Colonic mucosa (tissue), 4 donors: ENCODE measurements at regions not wholly inside any gene's neighbourhood (a gene's known extent, or its start where the extent isn't known, plus 50 kb on each side); places are given as distances from the start of the nearest gene placed in this dataset.
A peak's percentile ranks its signal among the peaks of the same experiment; 100 is the strongest.

Experiments
- DNase-seq: peaks from one replicate; pipeline ENCODE4 v3.0.0-alpha.2; 2020
- H3K27ac ChIP-seq: fragments of 200-600 bp; one replicate; pipeline ENCODE4 v1.8.0; 2021
- H3K27me3 ChIP-seq: fragments of 200-600 bp; one replicate; pipeline ENCODE4 v1.8.0; 2021
- H3K36me3 ChIP-seq: fragments of 200-600 bp; one replicate; pipeline ENCODE4 v1.8.0; 2021
- H3K4me1 ChIP-seq: fragments of 200-600 bp; one replicate; pipeline ENCODE4 v1.8.0; 2021; ENCODE audit warnings: mild to moderate bottlenecking
- H3K4me3 ChIP-seq: fragments of 200-600 bp; one replicate; pipeline ENCODE4 v1.8.0; 2021
- H3K9ac ChIP-seq, 2 donors: one replicate each; pipeline ENCODE4 v1.7.0; 2013; ENCODE audit warnings: control low read depth in 2 of 2, low read depth in 2 of 2, low read length in 2 of 2
- H3K9me3 ChIP-seq: fragments of 200-600 bp; one replicate; pipeline ENCODE4 v1.8.0; 2021
- intact Hi-C: fragments of 100-400 bp; cut with DNase I; formaldehyde crosslinking; loops from one replicate; pipeline ENCODE4 v1.14.1; 2022
- TF ChIP-seq, protein P1 (sequence below): fragments of 200-600 bp; IDR thresholded peaks from one replicate; pipeline ENCODE4 v1.8.0; 2022; ENCODE audit warnings: antibody characterized with exemption, mild to moderate bottlenecking
- donor health status: healthy.
- donor health status: DM: no; HTN: no; CAD: no.
- donor health status: DM: no; HTN: no; CAD: no.

DNA sequence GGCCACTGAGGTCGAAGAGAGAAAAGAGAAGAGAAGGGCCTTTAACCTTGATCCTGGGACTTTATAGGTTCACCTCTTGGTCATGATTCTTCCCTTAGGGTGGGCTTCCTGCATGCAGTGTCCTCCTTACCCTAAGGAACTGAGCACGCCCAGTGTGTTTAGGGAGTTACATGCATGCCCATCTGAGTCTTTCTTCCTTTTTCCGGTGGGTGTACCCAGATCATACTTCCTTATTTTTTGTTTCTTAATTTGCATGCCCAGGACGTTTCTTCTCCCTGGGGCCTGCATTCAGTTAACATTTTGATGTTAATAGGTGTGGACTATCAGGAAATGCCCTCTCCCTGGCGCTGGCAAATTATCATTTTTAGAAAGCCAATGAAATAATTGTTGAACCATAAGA lies 91.5 kb downstream of the HTR1B start:
- intact Hi-C loops, result no loop called here
- H3K9me3 ChIP-seq, result no peaks in the 10 kb centered on the region
- H3K36me3 ChIP-seq, result no peaks in the 10 kb centered on the region
- no peaks in the 10 kb centered on the region for H3K4me1 ChIP-seq
- TF ChIP-seq, protein P1, sequence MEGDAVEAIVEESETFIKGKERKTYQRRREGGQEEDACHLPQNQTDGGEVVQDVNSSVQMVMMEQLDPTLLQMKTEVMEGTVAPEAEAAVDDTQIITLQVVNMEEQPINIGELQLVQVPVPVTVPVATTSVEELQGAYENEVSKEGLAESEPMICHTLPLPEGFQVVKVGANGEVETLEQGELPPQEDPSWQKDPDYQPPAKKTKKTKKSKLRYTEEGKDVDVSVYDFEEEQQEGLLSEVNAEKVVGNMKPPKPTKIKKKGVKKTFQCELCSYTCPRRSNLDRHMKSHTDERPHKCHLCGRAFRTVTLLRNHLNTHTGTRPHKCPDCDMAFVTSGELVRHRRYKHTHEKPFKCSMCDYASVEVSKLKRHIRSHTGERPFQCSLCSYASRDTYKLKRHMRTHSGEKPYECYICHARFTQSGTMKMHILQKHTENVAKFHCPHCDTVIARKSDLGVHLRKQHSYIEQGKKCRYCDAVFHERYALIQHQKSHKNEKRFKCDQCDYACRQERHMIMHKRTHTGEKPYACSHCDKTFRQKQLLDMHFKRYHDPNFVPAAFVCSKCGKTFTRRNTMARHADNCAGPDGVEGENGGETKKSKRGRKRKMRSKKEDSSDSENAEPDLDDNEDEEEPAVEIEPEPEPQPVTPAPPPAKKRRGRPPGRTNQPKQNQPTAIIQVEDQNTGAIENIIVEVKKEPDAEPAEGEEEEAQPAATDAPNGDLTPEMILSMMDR, result no peak
- no peaks in the 10 kb centered on the region for H3K27me3 ChIP-seq
- H3K27ac ChIP-seq, result no peak overlapping the region
- H3K4me3 ChIP-seq, result no peak overlapping the region
- no peak for DNase-seq
- H3K9ac ChIP-seq, result no peak overlapping the region

DNA sequence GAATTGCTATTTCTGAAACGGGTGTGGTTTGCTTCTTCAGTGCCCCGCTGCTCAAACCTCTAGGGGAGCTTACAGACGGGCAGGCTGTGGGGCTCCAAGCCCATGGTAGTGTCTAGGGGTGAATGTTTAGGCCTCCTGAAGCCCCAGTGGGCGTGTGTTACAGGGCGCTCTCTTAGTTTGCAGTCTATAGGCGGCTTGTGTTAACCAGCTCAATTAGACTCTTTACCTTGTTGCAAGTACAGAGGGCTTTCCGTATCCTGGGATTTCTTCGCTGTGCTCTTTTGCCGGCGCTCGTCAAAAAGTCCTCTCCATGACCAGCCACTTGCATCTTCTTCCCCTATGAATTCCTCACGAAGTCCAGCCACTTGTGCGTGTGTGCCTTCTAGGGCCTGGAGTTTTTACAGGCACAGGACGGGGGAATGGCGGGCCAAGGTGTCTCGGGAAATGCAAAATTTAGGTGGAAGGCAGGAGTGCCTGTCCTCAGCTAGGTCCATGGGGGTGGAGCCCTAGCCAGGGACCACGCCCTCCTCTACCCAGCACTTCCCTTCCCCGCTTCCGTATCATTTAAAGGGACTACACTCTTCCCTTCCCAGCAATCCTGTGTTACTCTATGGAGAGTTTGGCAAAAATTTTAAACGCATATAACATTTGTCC lies 94.5 kb downstream of the HTR1B start:
- Histone ChIP-seq H3K4me3 (peak overlapping the region; percentile 24), H3K27ac (no peak overlapping the region), H3K4me1 (no peaks in the 10 kb centered on the region), H3K9ac (no peak overlapping the region), H3K36me3 (no peaks in the 10 kb centered on the region), H3K27me3 (no peaks in the 10 kb centered on the region), H3K9me3 (no peaks in the 10 kb centered on the region)
- intact Hi-C loops, result no loop called here
- TF ChIP-seq, protein P1, result no peak
- DNase-seq, result peak; percentile 61

DNA sequence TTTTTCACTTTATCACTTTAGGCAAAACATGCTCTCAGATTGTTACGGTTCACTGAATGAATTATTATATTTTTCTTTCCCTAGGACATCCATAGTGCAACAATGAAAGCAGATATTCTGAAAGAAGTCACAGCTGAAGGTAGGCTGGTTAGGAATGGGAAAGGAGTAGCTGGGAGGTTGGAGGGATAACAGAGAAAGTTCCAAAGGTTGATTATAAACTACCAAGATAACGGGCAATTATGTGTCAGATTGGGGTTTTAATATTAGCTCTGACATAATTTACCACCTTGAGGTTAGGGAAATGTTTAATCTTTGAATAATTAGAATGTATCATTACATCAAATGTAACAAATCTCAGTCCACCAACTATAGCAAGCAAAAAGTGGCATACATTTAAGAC lies 96.5 kb downstream of the HTR1B start:
- DNase-seq, result no peak
- Histone ChIP-seq H3K27ac (no peak overlapping the region), H3K4me1 (no peaks in the 10 kb centered on the region), H3K36me3 (no peaks in the 10 kb centered on the region), H3K9me3 (no peaks in the 10 kb centered on the region), H3K4me3 (no peak overlapping the region), H3K27me3 (no peaks in the 10 kb centered on the region), H3K9ac (no peak overlapping the region)
- TF ChIP-seq, protein P1, result no peak
- intact Hi-C loops, result no loop called here

DNA sequence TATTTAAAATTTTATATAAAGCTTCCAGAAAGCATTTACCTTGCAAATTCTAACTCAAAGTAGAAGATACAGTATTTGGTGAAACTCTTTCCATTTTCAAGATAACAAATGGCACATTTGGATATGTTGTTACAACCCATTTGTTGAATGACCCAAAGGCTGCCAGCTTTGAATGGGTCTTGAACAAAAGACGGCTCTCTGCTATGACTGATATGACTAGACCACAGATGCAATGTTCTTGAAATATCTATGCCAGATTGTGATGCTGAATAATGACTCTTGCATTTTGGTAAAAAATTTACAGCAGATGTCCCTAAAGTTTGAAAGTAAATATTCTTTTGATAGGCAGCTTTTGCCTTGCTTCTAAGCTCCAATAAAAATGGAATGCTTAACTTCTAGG lies 99.6 kb downstream of the HTR1B start:
- Histone ChIP-seq H3K4me3 (no peak overlapping the region), H3K9me3 (no peaks in the 10 kb centered on the region), H3K36me3 (no peaks in the 10 kb centered on the region), H3K4me1 (no peaks in the 10 kb centered on the region), H3K27me3 (no peaks in the 10 kb centered on the region), H3K27ac (no peak overlapping the region), H3K9ac (no peak overlapping the region)
- intact Hi-C loops, result no loop called here
- no peak for DNase-seq
- TF ChIP-seq, protein P1, result no peak

DNA sequence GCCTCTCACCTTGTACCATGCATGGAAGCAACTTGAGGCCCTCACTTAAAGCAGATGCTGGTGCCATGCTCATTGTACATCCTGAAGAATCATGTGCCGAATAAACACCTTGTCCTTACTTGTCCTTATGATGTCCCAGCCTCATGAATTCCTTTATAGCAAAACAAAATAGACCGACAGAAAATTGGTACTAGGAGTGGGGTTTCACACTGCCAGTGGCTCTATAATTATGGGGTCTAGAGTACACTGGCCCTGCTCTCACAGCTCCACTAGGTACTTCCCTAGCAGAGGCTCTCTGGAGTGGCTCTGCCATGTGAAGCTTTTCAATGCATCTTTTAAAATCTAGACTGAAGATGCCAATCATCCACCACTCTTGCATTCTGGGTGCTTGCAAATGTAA lies 101.2 kb downstream of the HTR1B start:
- Histone ChIP-seq H3K9ac (no peak overlapping the region), H3K4me1 (no peaks in the 10 kb centered on the region), H3K27ac (no peak overlapping the region), H3K9me3 (no peaks in the 10 kb centered on the region), H3K4me3 (no peak overlapping the region), H3K27me3 (no peaks in the 10 kb centered on the region), H3K36me3 (no peaks in the 10 kb centered on the region)
- intact Hi-C loops, result no loop called here
- TF ChIP-seq, protein P1, result no peak
- DNase-seq, result no peak
